Right lobe of liver (tissue), 4 donors: ENCODE measurements at regions not wholly inside any gene's neighbourhood (a gene's known extent, or its start where the extent isn't known, plus 50 kb on each side); places are given as distances from the start of the nearest gene placed in this dataset.

ENCODE experiments used
- CTCF ChIP-seq, 4 donors: fragments of 200-600 bp in 3 of 4; fragments of 450-650 bp in 1 of 4; IDR thresholded peaks; one replicate each; pipeline versions ENCODE4 v1.5.1 to v1.8.0; 2016 to 2022; ENCODE audit warnings: antibody characterized with exemption in 4 of 4, mild to moderate bottlenecking in 2 of 4
- POLR2A ChIP-seq: fragments of 450-650 bp; IDR thresholded peaks from one replicate; pipeline ENCODE4 v1.6.1; 2017; ENCODE audit warnings: antibody characterized with exemption, mild to moderate bottlenecking
- donor health status: DM: no; HTN: no; CAD: no.
- donor health status: DM: no; HTN: no; CAD: no.
- donor health status: DM: no; HTN: yes; CAD: no.

DNA sequence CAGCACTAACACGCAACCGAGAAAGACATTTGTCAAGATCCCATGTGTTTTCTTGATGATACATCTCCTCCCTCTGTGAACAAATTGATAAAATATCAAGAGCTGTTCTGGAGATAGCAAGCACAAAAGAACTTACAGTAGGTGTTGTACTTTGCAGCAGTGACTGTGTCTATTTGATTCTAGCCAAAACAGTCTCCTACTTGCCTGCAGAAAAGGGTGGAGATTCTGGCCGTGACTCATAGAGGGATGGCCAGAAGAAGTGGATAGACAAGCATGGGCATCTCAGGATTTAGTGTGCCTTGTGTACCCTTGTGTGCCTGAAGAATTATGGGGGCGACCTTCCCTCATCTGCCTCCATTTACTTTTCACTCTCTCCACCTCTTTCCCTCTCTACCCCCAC is 458.4 kb upstream of the LRRC7 start:
- TF ChIP-seq POLR2A (no peak), CTCF (IDR thresholded peaks at IDR 0.05) (no peak)
